HG02973 (cell line): ENCODE measurements at regions not wholly inside any gene's neighbourhood (a gene's known extent, or its start where the extent isn't known, plus 50 kb on each side); places are given as distances from the start of the nearest gene placed in this dataset.
A peak's percentile ranks its signal among the peaks of the same experiment; 100 is the strongest.
"Not testable (repeated sequence)": the region's sequence is repeated elsewhere in the genome, so short reads cannot be mapped to it uniquely, and the experiment has no call there.

Experiments used
- ATAC-seq: cut with Tn5 transposase; IDR thresholded peaks from one replicate; pipeline ENCODE4 v1.9.1; 2021; ENCODE audit warnings: moderate library complexity; ENCODE audit not compliant: unreplicated experiment

- ATAC-seq: no peak
These were observed 908.2 kb downstream of the TSN start for GRCh38 chr2:122663620-122664019.

- no peak for ATAC-seq
These were observed 914.2 kb downstream of the TSN start for GRCh38 chr2:122669627-122670026.

GRCh38 chr2:122670897-122671296, 915.4 kb downstream of the TSN start:
- ATAC-seq: no peak

GRCh38 chr2:122680662-122681061, 925.2 kb downstream of the TSN start:
- ATAC-seq: no peak

GRCh38 chr2:122681626-122682025, 926.2 kb downstream of the TSN start:
- no peak for ATAC-seq

GRCh38 chr2:122682356-122682755, 926.9 kb downstream of the TSN start:
- ATAC-seq: no peak

- ATAC-seq: no peak
These were observed 927.6 kb downstream of the TSN start for GRCh38 chr2:122683018-122683417.

GRCh38 chr2:122692400-122693083, 937.1 kb downstream of the TSN start:
- ATAC-seq: no peak

- no peak for ATAC-seq
These were observed 942.0 kb downstream of the TSN start for GRCh38 chr2:122697415-122697814.

GRCh38 chr2:122703676-122704075, 948.2 kb downstream of the TSN start:
- no peak for ATAC-seq

- ATAC-seq: peak; percentile 60
These were observed 948.7 kb downstream of the TSN start for GRCh38 chr2:122704109-122704563.

- ATAC-seq: no peak
These were observed 950.3 kb downstream of the TSN start for GRCh38 chr2:122705746-122706145.

GRCh38 chr2:122706757-122707223, 951.3 kb downstream of the TSN start:
- ATAC-seq: no peak

GRCh38 chr2:122707224-122707824, 951.9 kb downstream of the TSN start:
- ATAC-seq: peak; percentile 58

GRCh38 chr2:122710049-122710448, 954.6 kb downstream of the TSN start:
- ATAC-seq: no peak

- no peak for ATAC-seq
These were observed 958.3 kb downstream of the TSN start for GRCh38 chr2:122713800-122714199.

GRCh38 chr2:122720822-122721221, 965.4 kb downstream of the TSN start:
- not testable (repeated sequence) for ATAC-seq

- ATAC-seq: no peak
These were observed 979.4 kb downstream of the TSN start for GRCh38 chr2:122734766-122735424.

GRCh38 chr2:122736279-122736678, 980.8 kb downstream of the TSN start:
- no peak for ATAC-seq

GRCh38 chr2:122737429-122738077, 982.1 kb downstream of the TSN start:
- peak; percentile 87 for ATAC-seq
